ENCODE measurements at regions not wholly inside any gene's neighbourhood (a gene's known extent, or its start where the extent isn't known, plus 50 kb on each side); places are given as distances from the start of the nearest gene placed in this dataset.

- DNase-seq (no peak), ATAC-seq (no peak)
- H3K4me3 ChIP-seq, result no peak overlapping the region
- H3K4me1 ChIP-seq, result no peaks in the 10 kb centered on the region
- peaks cover 0 to 4% of the 10 kb centered on the region in 2 donors for H3K9me3 ChIP-seq
- H3K27ac ChIP-seq, result no peak overlapping the region
- H3K27me3 ChIP-seq, result no peaks in the 10 kb centered on the region
- intact Hi-C loops (cut with DNase I), result no loop called here
- TF ChIP-seq CTCF (IDR thresholded peaks at IDR 0.05), result no peak
- H3K36me3 ChIP-seq, result no peaks in the 10 kb centered on the region
Measured at GRCh38 chr5:82525626-82526025, 247.5 kb upstream of the RPS23 start.

DNA sequence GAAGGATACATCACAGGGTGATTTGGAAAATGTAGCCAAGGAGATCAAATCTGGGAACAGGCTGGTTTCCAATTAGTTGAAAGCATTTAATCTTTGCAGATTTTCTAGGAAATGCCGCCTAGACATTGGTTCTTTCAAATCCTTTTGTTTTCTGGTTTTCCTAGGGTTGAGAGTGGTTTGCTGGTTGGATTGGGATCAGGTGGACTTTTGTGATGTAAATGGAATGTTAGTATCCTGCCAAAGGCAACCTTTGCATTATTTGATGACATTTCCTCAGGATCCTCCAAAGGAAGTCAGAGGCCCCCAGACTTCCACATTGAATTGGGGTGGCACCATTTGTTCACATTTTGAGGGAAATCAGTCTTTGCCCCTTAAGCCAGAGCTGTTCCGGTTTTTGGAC, 245.5 kb upstream of the RPS23 start:
- Histone ChIP-seq H3K27me3 (no peaks in the 10 kb centered on the region), H3K4me1 (no peaks in the 10 kb centered on the region), H3K36me3 (no peaks in the 10 kb centered on the region), H3K27ac (no peak overlapping the region), H3K9me3 (peaks cover 0 to 4% of the 10 kb centered on the region in 2 donors), H3K4me3 (no peak overlapping the region)
- no peak for TF ChIP-seq CTCF (IDR thresholded peaks at IDR 0.05)
- no peak for ATAC-seq
- DNase-seq, result no peak
- intact Hi-C loops (cut with DNase I), result no loop called here

DNA sequence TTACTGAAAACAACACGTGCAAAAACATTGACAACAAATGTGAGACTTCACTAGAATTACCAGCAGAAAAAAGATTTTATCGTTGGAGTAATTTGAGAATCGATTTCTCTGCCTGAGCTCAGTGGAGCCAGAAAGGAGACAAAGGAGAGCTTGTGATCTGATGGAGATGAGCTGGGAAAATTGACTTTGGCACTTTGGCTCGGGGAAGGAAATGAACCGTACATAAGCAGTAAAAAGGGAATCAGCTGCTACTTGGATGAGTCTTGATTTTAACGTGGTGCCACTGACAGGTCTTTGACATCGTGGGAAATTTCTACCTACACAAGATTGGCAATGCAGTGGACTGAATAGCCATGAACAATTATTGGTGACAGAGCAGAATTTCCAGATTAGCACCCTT, 244.7 kb upstream of the RPS23 start:
- Histone ChIP-seq H3K27me3 (no peaks in the 10 kb centered on the region), H3K36me3 (no peaks in the 10 kb centered on the region), H3K9me3 (no peaks in the 10 kb centered on the region), H3K4me1 (no peaks in the 10 kb centered on the region), H3K4me3 (no peak overlapping the region), H3K27ac (no peak overlapping the region)
- intact Hi-C loops (cut with DNase I), result no loop called here
- ATAC-seq (no peak), DNase-seq (no peak)
- no peak for TF ChIP-seq CTCF (IDR thresholded peaks at IDR 0.05)

DNA sequence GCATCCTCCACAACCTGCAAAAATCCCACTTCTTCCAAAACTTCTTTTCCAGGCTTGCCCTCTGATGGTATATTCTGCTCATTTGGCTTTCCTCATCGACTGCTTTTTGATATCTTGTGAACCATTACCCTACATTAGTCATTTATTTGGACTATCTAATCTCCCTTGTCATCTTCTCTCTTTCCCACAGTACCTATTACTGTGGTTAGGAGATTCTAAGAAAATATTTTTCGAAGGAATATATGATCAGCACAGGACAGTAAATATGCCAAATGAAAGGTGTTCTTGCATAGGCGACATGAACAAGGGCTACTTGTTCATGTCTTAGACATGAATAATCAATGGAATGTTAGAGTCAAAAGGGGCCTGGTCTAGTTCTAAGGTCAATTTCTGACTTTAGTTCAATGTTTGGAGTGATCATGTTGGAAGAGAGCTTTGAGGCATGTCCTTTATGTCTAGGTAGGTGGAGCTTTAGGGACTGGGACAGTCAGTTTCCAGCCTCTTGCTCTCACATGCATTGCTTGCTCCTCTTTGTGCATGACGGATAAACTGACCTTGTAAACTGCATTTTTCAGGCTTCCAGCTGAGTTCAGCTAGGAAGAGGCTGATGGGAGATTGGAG, 243.4 kb upstream of the RPS23 start:
- H3K4me3 ChIP-seq, result no peak overlapping the region
- no peaks in the 10 kb centered on the region for H3K4me1 ChIP-seq
- H3K36me3 ChIP-seq, result no peaks in the 10 kb centered on the region
- no peak overlapping the region for H3K27ac ChIP-seq
- no peaks in the 10 kb centered on the region for H3K27me3 ChIP-seq
- no peaks in the 10 kb centered on the region for H3K9me3 ChIP-seq
- intact Hi-C loops (cut with DNase I), result no loop called here
- DNase-seq (no peak), ATAC-seq (no peak)
- no peak for TF ChIP-seq CTCF (IDR thresholded peaks at IDR 0.05)

DNA sequence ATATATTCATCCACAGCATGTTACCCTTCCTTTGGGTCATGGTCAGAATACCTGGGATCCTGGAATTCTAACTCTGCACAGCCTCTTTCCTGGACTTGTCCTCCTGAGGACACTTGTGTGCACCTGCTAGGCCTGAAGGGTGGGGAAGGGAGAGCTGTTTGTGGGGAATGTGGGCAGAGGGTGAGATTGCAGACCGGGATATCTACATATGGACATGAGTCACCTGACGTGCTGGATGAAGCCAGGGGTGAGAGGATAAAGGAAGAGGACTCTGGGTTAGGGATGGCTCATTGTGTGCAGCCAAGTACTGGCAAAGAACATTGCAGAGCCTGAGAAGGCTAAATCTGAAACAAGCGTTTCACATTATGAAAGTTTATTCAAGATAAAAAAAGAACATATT, 241.4 kb upstream of the RPS23 start:
- DNase-seq, result no peak
- Histone ChIP-seq H3K27ac (no peak overlapping the region), H3K4me3 (no peak overlapping the region), H3K27me3 (no peaks in the 10 kb centered on the region), H3K9me3 (no peaks in the 10 kb centered on the region), H3K36me3 (no peaks in the 10 kb centered on the region), H3K4me1 (no peaks in the 10 kb centered on the region)
- TF ChIP-seq CTCF (IDR thresholded peaks at IDR 0.05), result no peak
- intact Hi-C loops (cut with DNase I), result no loop called here
- ATAC-seq, result no peak
